ENCODE measurements at regions not wholly inside any gene's neighbourhood (a gene's known extent, or its start where the extent isn't known, plus 50 kb on each side); places are given as distances from the start of the nearest gene placed in this dataset.

- no peaks in the 10 kb centered on the region for H3K4me1 Mint-ChIP-seq
- ATAC-seq (no peak), DNase-seq (no peak)
- Histone ChIP-seq H3K27ac (ENCODE audit: low read depth, low read length) (no peak overlapping the region), H3K9me3 (ENCODE audit: control insufficient read depth in 2 of 3, low read length in 3 of 3) (no peaks in the 10 kb centered on the region), H3K4me1 (ENCODE audit: control insufficient read depth in 2 of 2, insufficient read depth in 2 of 2, low read length in 2 of 2) (no peaks in the 10 kb centered on the region), H3K27me3 (ENCODE audit: control insufficient read depth in 2 of 2, insufficient read depth in 2 of 2, low read length in 2 of 2) (no peaks in the 10 kb centered on the region), H3K4me3 (ENCODE audit: low read length) (no peak overlapping the region), H3K36me3 (ENCODE audit: control insufficient read depth in 2 of 3, insufficient read depth in 3 of 3, low read length in 3 of 3) (no peaks in the 10 kb centered on the region)
- ChIA-PET CTCF (no interaction called here), POLR2A (no interaction called here)
- H3K36me3 Mint-ChIP-seq = peaks cover 0 to 12% (median 0%) of the 10 kb centered on the region in 5 donors
- no peak overlapping the region for H3K27ac Mint-ChIP-seq
- intact Hi-C loops (cut with micrococcal nuclease) = no loop called here
- H3K9me3 Mint-ChIP-seq = peaks cover 0 to 14% (median 3%) of the 10 kb centered on the region in 11 donors
- H3K27me3 Mint-ChIP-seq = peaks cover 0 to 28% (median 18%) of the 10 kb centered on the region in 5 donors
- no peak overlapping the region for H3K4me3 Mint-ChIP-seq
These were observed 62.6 kb upstream of the PLPP4 start for GRCh38 chr10:120394446-120394845.

DNA sequence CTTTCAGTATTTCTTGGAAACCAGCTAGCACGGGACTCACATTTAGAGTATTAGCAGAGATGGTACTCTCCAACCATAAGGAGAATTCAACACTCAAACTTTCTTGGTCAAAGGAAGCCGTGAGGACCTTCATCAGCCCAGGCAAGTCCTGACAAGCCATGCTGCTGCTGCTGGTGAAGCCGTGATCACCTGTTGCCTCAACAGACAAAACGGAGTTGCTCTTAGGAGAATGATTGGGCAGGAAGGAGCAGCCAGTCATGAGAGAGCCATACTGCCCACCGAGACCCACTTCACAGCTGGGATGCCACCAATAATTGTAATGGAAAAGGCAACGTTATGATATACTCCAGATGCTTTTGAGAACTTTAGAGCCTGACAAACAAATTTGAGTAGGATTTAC is 60.8 kb upstream of the PLPP4 start:
- Mint-ChIP-seq H3K9me3 (peaks cover 0 to 14% (median 3%) of the 10 kb centered on the region in 11 donors), H3K36me3 (peaks cover 0 to 12% (median 0%) of the 10 kb centered on the region in 5 donors), H3K27ac (no peak overlapping the region), H3K27me3 (peaks cover 0 to 28% (median 18%) of the 10 kb centered on the region in 5 donors), H3K4me3 (no peak overlapping the region), H3K4me1 (no peaks in the 10 kb centered on the region)
- no peak overlapping the region for H3K27ac ChIP-seq (ENCODE audit: low read depth, low read length)
- no peak overlapping the region for H3K4me3 ChIP-seq (ENCODE audit: low read length)
- DNase-seq (no peak), ATAC-seq (no peak)
- no peaks in the 10 kb centered on the region for H3K27me3 ChIP-seq (ENCODE audit: control insufficient read depth in 2 of 2, insufficient read depth in 2 of 2, low read length in 2 of 2)
- CTCF ChIA-PET = no interaction called here
- no peaks in the 10 kb centered on the region for H3K4me1 ChIP-seq (ENCODE audit: control insufficient read depth in 2 of 2, insufficient read depth in 2 of 2, low read length in 2 of 2)
- no peaks in the 10 kb centered on the region for H3K36me3 ChIP-seq (ENCODE audit: control insufficient read depth in 2 of 3, insufficient read depth in 3 of 3, low read length in 3 of 3)
- H3K9me3 ChIP-seq (ENCODE audit: control insufficient read depth in 2 of 3, low read length in 3 of 3) = no peaks in the 10 kb centered on the region
- POLR2A ChIA-PET = interaction anchor here (0.6 kb wide), 1 partner anchor 1847 kb away, joined by 3 read pairs; no protein-coding TSS in a partner anchor
- intact Hi-C loops (cut with micrococcal nuclease) = no loop called here

GRCh38 chr10:120398180-120398579 is 58.8 kb upstream of the PLPP4 start:
- no peaks in the 10 kb centered on the region for H3K9me3 ChIP-seq (ENCODE audit: control insufficient read depth in 2 of 3, low read length in 3 of 3)
- DNase-seq (no peak), ATAC-seq (no peak)
- H3K27me3 Mint-ChIP-seq = peaks cover 0 to 20% (median 16%) of the 10 kb centered on the region in 5 donors
- no peak overlapping the region for H3K27ac Mint-ChIP-seq
- H3K4me1 ChIP-seq (ENCODE audit: control insufficient read depth in 2 of 2, insufficient read depth in 2 of 2, low read length in 2 of 2) = no peaks in the 10 kb centered on the region
- H3K36me3 Mint-ChIP-seq = peaks cover 0 to 6% (median 0%) of the 10 kb centered on the region in 5 donors
- POLR2A ChIA-PET = no interaction called here
- no peak overlapping the region for H3K27ac ChIP-seq (ENCODE audit: low read depth, low read length)
- no peaks in the 10 kb centered on the region for H3K4me1 Mint-ChIP-seq
- no peak overlapping the region for H3K4me3 ChIP-seq (ENCODE audit: low read length)
- intact Hi-C loops (cut with micrococcal nuclease) = no loop called here
- peaks cover 0 to 11% (median 3%) of the 10 kb centered on the region in 11 donors for H3K9me3 Mint-ChIP-seq
- CTCF ChIA-PET = no interaction called here
- no peak overlapping the region for H3K4me3 Mint-ChIP-seq
- no peaks in the 10 kb centered on the region for H3K27me3 ChIP-seq (ENCODE audit: control insufficient read depth in 2 of 2, insufficient read depth in 2 of 2, low read length in 2 of 2)
- no peaks in the 10 kb centered on the region for H3K36me3 ChIP-seq (ENCODE audit: control insufficient read depth in 2 of 3, insufficient read depth in 3 of 3, low read length in 3 of 3)

DNA sequence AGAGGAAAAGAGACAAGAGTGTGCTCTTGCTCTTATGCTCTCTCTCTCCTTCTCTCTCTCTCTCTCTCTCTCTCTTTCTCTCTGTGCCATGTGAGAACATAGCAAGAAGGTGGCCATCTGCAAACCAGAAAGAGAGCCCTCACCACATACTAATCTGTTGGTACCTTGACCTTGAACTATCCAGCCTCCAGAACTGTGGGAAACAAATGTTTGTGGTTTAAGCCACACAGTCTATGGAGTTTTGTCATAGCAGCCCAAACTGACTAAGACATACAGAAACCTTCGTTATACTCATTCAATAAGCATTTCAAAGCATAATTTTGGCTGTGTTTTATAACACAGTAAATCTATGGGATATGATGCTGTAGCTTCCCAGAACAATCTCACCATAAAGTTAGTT is 56.4 kb upstream of the PLPP4 start:
- intact Hi-C loops (cut with micrococcal nuclease) = no loop called here
- ChIA-PET POLR2A (no interaction called here), CTCF (no interaction called here)
- H3K27ac ChIP-seq (ENCODE audit: low read depth, low read length) = no peak overlapping the region
- H3K9me3 ChIP-seq (ENCODE audit: control insufficient read depth in 2 of 3, low read length in 3 of 3) = no peaks in the 10 kb centered on the region
- H3K27me3 Mint-ChIP-seq = peaks cover 0 to 10% (median 3%) of the 10 kb centered on the region in 5 donors
- H3K27me3 ChIP-seq (ENCODE audit: control insufficient read depth in 2 of 2, insufficient read depth in 2 of 2, low read length in 2 of 2) = no peaks in the 10 kb centered on the region
- no peak overlapping the region for H3K4me3 Mint-ChIP-seq
- no peak for DNase-seq
- ATAC-seq = no peak
- H3K4me1 Mint-ChIP-seq = no peaks in the 10 kb centered on the region
- H3K4me1 ChIP-seq (ENCODE audit: control insufficient read depth in 2 of 2, insufficient read depth in 2 of 2, low read length in 2 of 2) = no peaks in the 10 kb centered on the region
- H3K36me3 Mint-ChIP-seq = no peaks in the 10 kb centered on the region
- peaks cover 0 to 9% (median 0%) of the 10 kb centered on the region in 11 donors for H3K9me3 Mint-ChIP-seq
- no peaks in the 10 kb centered on the region for H3K36me3 ChIP-seq (ENCODE audit: control insufficient read depth in 2 of 3, insufficient read depth in 3 of 3, low read length in 3 of 3)
- no peak overlapping the region for H3K4me3 ChIP-seq (ENCODE audit: low read length)
- H3K27ac Mint-ChIP-seq = no peak overlapping the region

- Histone ChIP-seq H3K27me3 (ENCODE audit: control insufficient read depth in 2 of 2, insufficient read depth in 2 of 2, low read length in 2 of 2) (no peaks in the 10 kb centered on the region), H3K27ac (ENCODE audit: low read depth, low read length) (no peak overlapping the region), H3K9me3 (ENCODE audit: control insufficient read depth in 2 of 3, low read length in 3 of 3) (no peaks in the 10 kb centered on the region), H3K4me3 (ENCODE audit: low read length) (no peak overlapping the region), H3K4me1 (ENCODE audit: control insufficient read depth in 2 of 2, insufficient read depth in 2 of 2, low read length in 2 of 2) (no peaks in the 10 kb centered on the region), H3K36me3 (ENCODE audit: control insufficient read depth in 2 of 3, insufficient read depth in 3 of 3, low read length in 3 of 3) (no peaks in the 10 kb centered on the region)
- Mint-ChIP-seq H3K27ac (no peak overlapping the region), H3K4me1 (no peaks in the 10 kb centered on the region), H3K36me3 (no peaks in the 10 kb centered on the region), H3K4me3 (no peak overlapping the region), H3K27me3 (peaks cover 0 to 10% (median 0%) of the 10 kb centered on the region in 5 donors), H3K9me3 (peaks cover 0 to 9% (median 0%) of the 10 kb centered on the region in 11 donors)
- CTCF ChIA-PET = no interaction called here
- POLR2A ChIA-PET = no interaction called here
- ATAC-seq (no peak), DNase-seq (no peak)
- intact Hi-C loops (cut with micrococcal nuclease) = no loop called here
These were observed 54.8 kb upstream of the PLPP4 start for GRCh38 chr10:120402147-120402766.

DNA sequence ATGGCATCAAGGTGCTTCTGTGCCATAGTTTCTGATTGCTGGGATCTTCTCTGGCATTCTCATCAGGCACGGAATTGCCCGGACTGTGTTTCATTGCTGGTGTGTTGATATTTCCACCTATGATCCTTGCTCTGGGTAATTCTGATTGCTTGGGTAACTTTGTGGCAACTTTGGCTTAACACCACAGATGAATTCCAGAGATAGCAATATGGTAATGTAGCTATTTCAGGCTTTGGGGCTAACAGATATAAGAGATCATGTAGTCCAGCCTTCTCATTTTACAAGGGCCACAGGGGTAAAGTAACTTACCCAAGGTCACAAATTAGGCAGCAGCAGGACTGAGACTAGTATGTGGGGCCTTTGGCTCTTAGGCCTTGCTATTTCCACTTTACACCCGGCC is 53.9 kb upstream of the PLPP4 start:
- intact Hi-C loops (cut with micrococcal nuclease) = no loop called here
- no peaks in the 10 kb centered on the region for H3K27me3 ChIP-seq (ENCODE audit: control insufficient read depth in 2 of 2, insufficient read depth in 2 of 2, low read length in 2 of 2)
- no peak overlapping the region for H3K27ac Mint-ChIP-seq
- ATAC-seq = no peak
- peaks cover 0 to 9% (median 0%) of the 10 kb centered on the region in 11 donors for H3K9me3 Mint-ChIP-seq
- ChIA-PET CTCF (no interaction called here), POLR2A (no interaction called here)
- no peak overlapping the region for H3K4me3 ChIP-seq (ENCODE audit: low read length)
- no peaks in the 10 kb centered on the region for H3K4me1 Mint-ChIP-seq
- no peak overlapping the region for H3K27ac ChIP-seq (ENCODE audit: low read depth, low read length)
- peaks cover 0 to 12% (median 0%) of the 10 kb centered on the region in 5 donors for H3K27me3 Mint-ChIP-seq
- no peaks in the 10 kb centered on the region for H3K4me1 ChIP-seq (ENCODE audit: control insufficient read depth in 2 of 2, insufficient read depth in 2 of 2, low read length in 2 of 2)
- no peak overlapping the region for H3K4me3 Mint-ChIP-seq
- H3K36me3 ChIP-seq (ENCODE audit: control insufficient read depth in 2 of 3, insufficient read depth in 3 of 3, low read length in 3 of 3) = no peaks in the 10 kb centered on the region
- DNase-seq = no peak
- no peaks in the 10 kb centered on the region for H3K36me3 Mint-ChIP-seq
- no peaks in the 10 kb centered on the region for H3K9me3 ChIP-seq (ENCODE audit: control insufficient read depth in 2 of 3, low read length in 3 of 3)

- no peaks in the 10 kb centered on the region for H3K9me3 ChIP-seq (ENCODE audit: control insufficient read depth in 2 of 3, low read length in 3 of 3)
- no peaks in the 10 kb centered on the region for H3K36me3 ChIP-seq (ENCODE audit: control insufficient read depth in 2 of 3, insufficient read depth in 3 of 3, low read length in 3 of 3)
- H3K27me3 Mint-ChIP-seq = peaks cover 0 to 33% (median 7%) of the 10 kb centered on the region in 5 donors
- H3K4me1 ChIP-seq (ENCODE audit: control insufficient read depth in 2 of 2, insufficient read depth in 2 of 2, low read length in 2 of 2) = no peaks in the 10 kb centered on the region
- no peaks in the 10 kb centered on the region for H3K4me1 Mint-ChIP-seq
- intact Hi-C loops (cut with micrococcal nuclease) = no loop called here
- H3K36me3 Mint-ChIP-seq = peaks cover 0 to 5% (median 0%) of the 10 kb centered on the region in 5 donors
- H3K9me3 Mint-ChIP-seq = peaks cover 0 to 5% (median 0%) of the 10 kb centered on the region in 11 donors
- no peak overlapping the region for H3K4me3 Mint-ChIP-seq
- no peak overlapping the region for H3K4me3 ChIP-seq (ENCODE audit: low read length)
- H3K27me3 ChIP-seq (ENCODE audit: control insufficient read depth in 2 of 2, insufficient read depth in 2 of 2, low read length in 2 of 2) = no peaks in the 10 kb centered on the region
- ChIA-PET POLR2A (no interaction called here), CTCF (interaction anchor here (0.8 kb wide), 1 partner anchor 32 kb away, joined by 3 read pairs; no protein-coding TSS in a partner anchor)
- H3K27ac ChIP-seq (ENCODE audit: low read depth, low read length) = no peak overlapping the region
- no peak for DNase-seq
- ATAC-seq = no peak
- no peak overlapping the region for H3K27ac Mint-ChIP-seq
These were observed 50.7 kb upstream of the PLPP4 start for GRCh38 chr10:120406376-120406775.

Measured in naive thymus-derived CD4-positive, alpha-beta T cell (primary cell).